NK-92 (cell line): ENCODE measurements at regions not wholly inside any gene's neighbourhood (a gene's known extent, or its start where the extent isn't known, plus 50 kb on each side); places are given as distances from the start of the nearest gene placed in this dataset.
"Not testable (repeated sequence)": the region's sequence is repeated elsewhere in the genome, so short reads cannot be mapped to it uniquely, and the experiment has no call there.

ENCODE experiments used
- DNase-seq: peaks from one replicate; lab custom pipeline; 2025; ENCODE audit not compliant: unreplicated experiment; lab: John Stamatoyannopoulos, UW

GRCh38 chr3:153437666-153438065, 275.6 kb downstream of the RAP2B start:
- DNase-seq, result no peak

DNA sequence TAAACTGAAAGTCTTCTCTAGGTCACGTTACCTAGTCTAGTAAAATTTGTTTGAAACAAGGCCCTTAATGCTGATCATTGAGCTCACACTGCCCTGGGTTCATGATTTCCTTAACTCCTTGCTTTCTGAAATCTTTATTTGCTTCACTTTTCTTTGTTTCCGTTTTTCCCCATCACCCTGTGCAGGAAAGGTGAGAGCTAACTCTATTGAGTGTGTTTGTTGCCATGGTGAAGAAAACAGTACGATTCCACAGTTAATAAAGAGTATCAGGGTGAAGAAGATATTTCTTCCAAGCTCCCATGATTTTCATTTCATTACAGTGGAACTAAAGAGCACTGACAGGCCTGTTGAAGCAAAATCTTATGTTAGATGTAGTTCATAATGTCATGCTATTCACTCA, 276.2 kb downstream of the RAP2B start:
- no peak for DNase-seq

GRCh38 chr3:153439780-153440179, 277.8 kb downstream of the RAP2B start:
- DNase-seq, result no peak

- DNase-seq, result no peak
Measured at GRCh38 chr3:153440311-153440710, 278.3 kb downstream of the RAP2B start.

- DNase-seq, result no peak
Measured at GRCh38 chr3:153442386-153442785, 280.4 kb downstream of the RAP2B start.

- no peak for DNase-seq
Measured at GRCh38 chr3:153442799-153443487, 280.9 kb downstream of the RAP2B start.

DNA sequence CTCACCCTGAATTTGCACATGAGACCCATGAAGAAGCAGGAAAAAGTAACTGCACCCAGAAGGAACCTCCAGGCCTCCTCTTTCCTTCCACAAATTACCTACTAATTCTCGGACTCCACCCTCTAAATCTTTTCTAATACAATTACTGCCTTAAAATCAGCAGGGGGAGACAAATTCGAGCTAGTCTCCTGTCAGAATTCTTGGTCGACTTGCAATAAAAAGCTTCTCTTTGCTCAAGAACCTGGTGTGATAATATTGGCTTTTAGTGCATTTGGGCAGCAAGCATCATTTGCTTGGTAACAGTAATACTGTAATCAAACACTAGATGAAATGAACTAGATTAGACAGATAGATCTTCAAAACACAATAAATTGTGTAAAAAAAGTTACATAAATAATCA, 281.9 kb downstream of the RAP2B start:
- DNase-seq, result no peak

GRCh38 chr3:153445817-153446216, 283.8 kb downstream of the RAP2B start:
- DNase-seq, result no peak

GRCh38 chr3:153448151-153448829, 286.3 kb downstream of the RAP2B start:
- DNase-seq, result no peak

DNA sequence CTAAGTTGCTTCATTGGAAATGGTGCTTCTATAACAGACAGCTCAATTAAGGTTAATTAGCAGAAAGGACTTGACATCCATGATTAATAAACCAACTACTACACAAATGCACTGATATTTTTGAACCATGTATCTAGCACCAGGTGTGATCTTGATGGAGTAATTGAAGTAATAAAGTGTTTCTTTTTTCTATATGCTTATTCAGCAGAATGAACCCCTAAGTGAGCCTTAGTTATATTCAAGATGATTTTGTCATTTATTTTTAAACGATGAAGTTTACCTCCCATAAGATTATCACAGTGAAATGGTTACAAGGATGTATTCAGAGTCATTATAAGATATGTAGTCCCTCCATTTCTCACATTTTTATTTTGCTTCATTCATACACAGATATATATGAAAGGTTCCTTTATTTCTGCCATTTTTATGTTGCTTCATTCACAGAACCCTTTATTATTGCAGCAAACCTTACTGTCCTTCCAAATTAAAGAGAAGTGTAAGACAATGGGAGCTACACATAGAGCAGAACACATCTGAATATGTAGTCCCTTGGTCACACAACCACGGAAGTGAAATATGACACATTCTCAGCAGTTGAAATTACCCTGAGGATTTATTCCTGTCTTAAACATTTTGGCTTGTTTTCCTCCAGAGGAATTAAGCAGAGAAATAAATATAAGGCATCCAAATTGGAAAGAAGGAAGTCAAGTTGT, 295.0 kb downstream of the RAP2B start:
- DNase-seq, result no peak

DNA sequence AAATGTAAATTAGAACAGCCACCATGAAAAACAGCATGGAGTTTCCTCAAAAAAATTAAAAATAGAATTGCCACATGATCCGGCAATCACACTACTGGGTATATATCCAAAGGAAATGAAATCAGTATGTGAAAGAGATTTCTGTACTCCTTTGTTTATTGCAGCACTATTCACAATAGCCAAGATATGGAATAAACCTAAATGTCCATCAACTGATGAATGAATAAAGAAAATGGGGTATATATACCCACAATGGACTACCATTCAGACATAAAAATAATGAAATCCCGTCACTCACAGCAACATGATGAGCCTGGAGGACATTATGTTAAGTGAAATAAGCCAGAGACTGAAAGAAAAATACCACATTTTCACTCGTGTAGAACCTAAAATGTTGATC, 296.9 kb downstream of the RAP2B start:
- DNase-seq, result no peak

GRCh38 chr3:153462545-153462944, 300.5 kb downstream of the RAP2B start:
- no peak for DNase-seq

DNA sequence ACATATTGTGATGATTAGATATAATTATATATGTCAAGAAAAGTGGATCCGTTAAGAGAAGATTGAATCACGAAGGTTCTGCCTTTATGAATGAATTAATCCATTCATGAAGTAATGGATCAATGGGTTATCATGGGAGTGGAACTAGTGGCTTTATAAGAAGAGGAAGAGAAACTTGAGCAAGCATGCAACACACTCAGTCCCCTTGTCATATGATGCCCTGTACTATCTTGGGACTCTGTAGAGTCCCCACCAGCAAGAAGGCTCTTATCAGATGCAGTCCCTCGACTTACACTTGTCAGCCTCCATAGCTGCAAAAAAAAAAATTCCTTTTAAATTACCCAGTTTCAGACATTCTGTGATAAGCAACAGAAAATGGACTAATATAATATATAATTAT, 301.9 kb downstream of the RAP2B start:
- DNase-seq, result no peak

DNA sequence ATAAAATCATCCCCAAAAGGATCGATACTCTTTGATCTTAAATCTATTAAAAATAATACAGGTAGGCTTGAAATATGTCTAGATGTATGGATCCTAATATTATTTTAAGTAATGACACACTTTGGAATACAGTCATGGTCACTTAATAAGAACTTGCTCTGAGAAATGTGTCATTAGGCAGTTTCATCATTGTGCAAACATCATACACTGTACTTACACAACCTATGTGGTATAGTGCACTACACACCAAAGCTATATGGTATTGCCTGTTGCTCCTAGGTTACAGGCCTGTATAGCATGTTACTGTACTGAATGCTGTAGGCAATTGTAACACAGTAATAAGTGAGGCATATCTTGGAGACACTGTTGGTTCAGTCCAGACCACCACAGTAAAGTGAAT, 307.1 kb downstream of the RAP2B start:
- DNase-seq, result no peak

GRCh38 chr3:153484842-153485241, 322.8 kb downstream of the RAP2B start:
- no peak for DNase-seq

GRCh38 chr3:153495422-153495821, 333.4 kb downstream of the RAP2B start:
- DNase-seq, result no peak

DNA sequence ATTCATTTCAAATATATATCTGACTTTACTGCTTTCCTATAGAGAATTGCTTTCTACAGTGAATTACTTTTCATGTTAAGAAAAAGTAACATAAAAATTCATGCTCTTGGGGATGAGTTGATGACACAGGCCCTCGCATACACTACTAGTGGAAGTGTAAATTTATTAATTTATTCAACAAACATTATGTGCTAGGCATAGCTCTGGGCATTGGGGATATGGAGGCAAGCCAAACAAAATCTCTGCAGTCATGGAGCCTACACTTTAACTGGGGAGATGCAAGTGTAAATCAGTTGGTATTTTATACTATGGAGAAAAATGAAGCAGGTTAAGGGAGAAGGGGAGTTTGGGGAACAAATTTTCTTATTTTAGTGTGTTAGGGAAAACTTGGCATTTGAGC, 340.7 kb downstream of the RAP2B start:
- no peak for DNase-seq

DNA sequence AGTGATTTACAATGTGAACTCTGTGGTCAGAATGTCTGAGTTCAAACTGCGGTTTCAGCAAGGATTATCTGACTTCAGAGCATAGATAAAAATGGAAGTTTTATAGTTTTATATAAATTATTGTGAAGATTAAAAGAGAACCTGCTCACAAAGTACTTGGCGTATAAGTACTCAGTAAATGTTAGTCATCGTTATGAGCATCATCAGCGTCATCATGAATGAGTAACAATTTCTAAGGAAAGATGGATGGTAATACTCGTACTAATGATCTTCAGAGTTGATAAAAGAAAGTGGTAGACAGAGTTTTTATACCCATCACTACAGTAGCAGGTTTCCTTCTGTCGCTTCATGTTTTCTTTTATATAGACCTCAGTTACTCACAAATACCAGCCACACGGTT, 341.8 kb downstream of the RAP2B start:
- no peak for DNase-seq

- not testable (repeated sequence) for DNase-seq
Measured at GRCh38 chr3:153506205-153506604, 344.2 kb downstream of the RAP2B start.

DNA sequence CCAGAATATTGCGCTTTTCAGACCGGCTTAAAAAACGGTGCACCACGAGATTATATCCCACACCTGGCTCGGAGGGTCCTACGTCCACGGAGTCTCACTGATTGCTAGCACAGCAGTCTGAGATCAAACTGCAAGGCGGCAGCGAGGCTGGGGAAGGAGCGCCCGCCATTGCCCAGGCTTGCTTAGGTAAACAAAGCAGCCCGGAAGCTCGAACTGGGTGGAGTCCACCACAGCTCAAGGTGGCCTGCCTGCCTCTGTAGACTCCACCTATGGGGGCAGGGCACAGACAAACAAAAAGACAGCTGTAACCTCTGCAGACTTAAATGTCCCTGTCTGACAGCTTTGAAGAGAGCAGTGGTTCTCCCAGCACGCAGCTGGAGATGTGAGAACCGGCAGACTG, 344.7 kb downstream of the RAP2B start:
- DNase-seq, result not testable (repeated sequence)

DNA sequence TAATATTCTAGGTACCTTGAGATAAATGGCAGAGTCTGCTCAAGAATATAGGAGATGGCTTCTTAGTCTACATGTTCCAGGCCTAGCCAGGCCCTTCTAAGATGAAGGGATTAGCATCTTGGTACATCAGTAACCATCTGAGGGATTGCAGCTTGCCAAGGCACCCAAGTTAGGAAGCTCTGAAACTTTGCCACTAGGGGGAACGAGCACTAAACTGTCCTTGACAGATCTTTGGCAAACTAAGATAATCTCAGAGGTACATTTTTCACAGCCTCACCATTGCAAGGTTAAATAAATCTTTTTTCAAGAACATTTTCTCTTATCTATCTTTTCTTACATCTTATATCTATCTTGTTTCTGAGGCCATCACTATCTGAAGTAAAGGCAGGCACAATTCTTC, 351.2 kb downstream of the RAP2B start:
- DNase-seq, result no peak

- DNase-seq, result no peak
Measured at GRCh38 chr3:153528473-153528872, 366.4 kb downstream of the RAP2B start.
